ENCODE measurements at regions not wholly inside any gene's neighbourhood (a gene's known extent, or its start where the extent isn't known, plus 50 kb on each side); places are given as distances from the start of the nearest gene placed in this dataset.
A peak's percentile ranks its signal among the peaks of the same experiment; 100 is the strongest.
"Not testable (repeated sequence)": the region's sequence is repeated elsewhere in the genome, so short reads cannot be mapped to it uniquely, and the experiment has no call there.

- H3K27me3 Mint-ChIP-seq (ENCODE audit: insufficient read depth, low read depth); H3K36me3 Mint-ChIP-seq; H3K79me2 ChIP-seq (ENCODE audit: low read depth); H4K20me1 ChIP-seq (ENCODE audit: low read depth); H3K9ac ChIP-seq; H3K27ac ChIP-seq; H3K36me3 ChIP-seq; H3K9me3 ChIP-seq (ENCODE audit: low read depth); H3K9me3 Mint-ChIP-seq; H3K27ac Mint-ChIP-seq; H3K4me2 ChIP-seq; H3K4me1 ChIP-seq; H3K4me3 ChIP-seq; H3K4me1 Mint-ChIP-seq; H3K27me3 ChIP-seq; H2AFZ ChIP-seq (replicated peaks); H3F3A ChIP-seq (ENCODE audit: low read depth); H3K4me3 Mint-ChIP-seq; DNase-seq (ENCODE audit: low spot score): not testable (repeated sequence)
Measured at GRCh38 chr4:118454857-118455256, 102.1 kb upstream of the PRSS12 start.

GRCh38 chr4:118461435-118461834 lies 108.6 kb upstream of the PRSS12 start:
- not testable (repeated sequence) for H3K9me3 Mint-ChIP-seq; H3K27me3 ChIP-seq; H3K79me2 ChIP-seq (ENCODE audit: low read depth); H3K9me3 ChIP-seq (ENCODE audit: low read depth); H3K27ac ChIP-seq; H3K36me3 Mint-ChIP-seq; H3F3A ChIP-seq (ENCODE audit: low read depth); H3K4me2 ChIP-seq; H3K9ac ChIP-seq; H3K4me3 Mint-ChIP-seq; H3K27me3 Mint-ChIP-seq (ENCODE audit: insufficient read depth, low read depth); H3K27ac Mint-ChIP-seq; H4K20me1 ChIP-seq (ENCODE audit: low read depth); H2AFZ ChIP-seq (replicated peaks); H3K4me1 ChIP-seq; DNase-seq (ENCODE audit: low spot score); H3K4me1 Mint-ChIP-seq; H3K4me3 ChIP-seq; H3K36me3 ChIP-seq

- H3K36me3 Mint-ChIP-seq; H3K9me3 Mint-ChIP-seq; H3K27me3 Mint-ChIP-seq (ENCODE audit: insufficient read depth, low read depth); H3K4me1 Mint-ChIP-seq; H3K4me3 ChIP-seq; H3K4me3 Mint-ChIP-seq; H3K9ac ChIP-seq; H2AFZ ChIP-seq (replicated peaks); H3K4me1 ChIP-seq; H4K20me1 ChIP-seq (ENCODE audit: low read depth); H3K27ac Mint-ChIP-seq; H3K36me3 ChIP-seq; H3K79me2 ChIP-seq (ENCODE audit: low read depth); DNase-seq (ENCODE audit: low spot score); H3K9me3 ChIP-seq (ENCODE audit: low read depth); H3K27me3 ChIP-seq; H3K27ac ChIP-seq; H3F3A ChIP-seq (ENCODE audit: low read depth): not testable (repeated sequence)
- H3K4me2 ChIP-seq: peak overlapping the region; percentile 54
Measured at GRCh38 chr4:118465831-118466230, 113.0 kb upstream of the PRSS12 start.

DNA sequence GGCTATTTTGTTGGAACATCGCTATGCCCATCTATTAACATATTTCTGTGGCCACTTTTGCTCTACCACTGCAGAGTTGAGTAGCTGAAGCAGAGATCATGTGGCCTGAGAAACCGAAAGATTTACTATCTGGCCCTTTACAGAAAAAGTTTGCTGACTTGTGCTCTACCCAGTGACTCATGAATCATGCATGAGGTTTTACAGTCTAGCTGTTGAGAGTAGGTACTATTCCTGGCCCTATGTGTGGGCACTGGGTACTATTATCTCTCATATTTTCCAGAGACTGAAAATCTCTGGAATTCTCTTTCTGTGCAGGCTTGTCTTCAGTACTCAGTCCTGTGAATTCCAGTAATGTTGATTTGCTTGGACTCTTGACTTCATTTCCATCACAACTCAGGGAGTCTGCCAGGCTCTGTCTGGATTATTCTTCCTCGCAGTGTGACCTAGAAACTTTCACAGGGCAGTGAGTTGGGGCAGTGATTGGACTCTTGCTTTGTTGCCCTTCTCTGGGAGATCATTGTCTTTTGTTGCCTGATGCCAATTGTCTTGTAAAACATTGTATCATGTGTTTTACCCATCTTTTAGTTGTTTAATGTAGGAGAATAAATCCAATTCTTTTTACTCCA lies 121.3 kb upstream of the PRSS12 start:
- H3K36me3 ChIP-seq; H3F3A ChIP-seq (ENCODE audit: low read depth); H3K27me3 Mint-ChIP-seq (ENCODE audit: insufficient read depth, low read depth); H3K4me1 ChIP-seq; H3K9me3 Mint-ChIP-seq; DNase-seq (ENCODE audit: low spot score); H3K9ac ChIP-seq; H3K27ac Mint-ChIP-seq; H4K20me1 ChIP-seq (ENCODE audit: low read depth); H3K4me1 Mint-ChIP-seq; H3K36me3 Mint-ChIP-seq; H3K4me2 ChIP-seq; H3K27ac ChIP-seq; H3K79me2 ChIP-seq (ENCODE audit: low read depth); H2AFZ ChIP-seq (replicated peaks); H3K9me3 ChIP-seq (ENCODE audit: low read depth); H3K4me3 ChIP-seq; H3K27me3 ChIP-seq; H3K4me3 Mint-ChIP-seq: not testable (repeated sequence)

GRCh38 chr4:118474771-118475170 lies 122.0 kb upstream of the PRSS12 start:
- not testable (repeated sequence) for H2AFZ ChIP-seq (replicated peaks); H3K36me3 Mint-ChIP-seq; H3K9me3 ChIP-seq (ENCODE audit: low read depth); H3K79me2 ChIP-seq (ENCODE audit: low read depth); H3K9me3 Mint-ChIP-seq; H4K20me1 ChIP-seq (ENCODE audit: low read depth); H3K27ac Mint-ChIP-seq; H3K9ac ChIP-seq; H3K4me1 Mint-ChIP-seq; H3K4me2 ChIP-seq; H3K27ac ChIP-seq; DNase-seq (ENCODE audit: low spot score); H3K27me3 Mint-ChIP-seq (ENCODE audit: insufficient read depth, low read depth); H3K4me3 Mint-ChIP-seq; H3K4me3 ChIP-seq; H3K27me3 ChIP-seq; H3K36me3 ChIP-seq; H3K4me1 ChIP-seq; H3F3A ChIP-seq (ENCODE audit: low read depth)

GRCh38 chr4:118475901-118476300 lies 123.1 kb upstream of the PRSS12 start:
- H3K4me1 Mint-ChIP-seq; H3K36me3 ChIP-seq; H3K27ac Mint-ChIP-seq; H3F3A ChIP-seq (ENCODE audit: low read depth); H3K79me2 ChIP-seq (ENCODE audit: low read depth); H3K9ac ChIP-seq; H3K4me3 ChIP-seq; H3K9me3 ChIP-seq (ENCODE audit: low read depth); DNase-seq (ENCODE audit: low spot score); H3K4me3 Mint-ChIP-seq; H3K4me1 ChIP-seq; H3K27me3 Mint-ChIP-seq (ENCODE audit: insufficient read depth, low read depth); H3K9me3 Mint-ChIP-seq; H3K36me3 Mint-ChIP-seq; H4K20me1 ChIP-seq (ENCODE audit: low read depth); H2AFZ ChIP-seq (replicated peaks); H3K4me2 ChIP-seq; H3K27ac ChIP-seq; H3K27me3 ChIP-seq: not testable (repeated sequence)

- not testable (repeated sequence) for H3K4me1 ChIP-seq; H3K4me1 Mint-ChIP-seq; H3K9me3 ChIP-seq (ENCODE audit: low read depth); H3F3A ChIP-seq (ENCODE audit: low read depth); H3K27ac Mint-ChIP-seq; H3K79me2 ChIP-seq (ENCODE audit: low read depth); H3K4me3 ChIP-seq; H3K36me3 Mint-ChIP-seq; DNase-seq (ENCODE audit: low spot score); H3K9ac ChIP-seq; H3K27me3 ChIP-seq; H3K36me3 ChIP-seq; H3K27me3 Mint-ChIP-seq (ENCODE audit: insufficient read depth, low read depth); H2AFZ ChIP-seq (replicated peaks); H3K27ac ChIP-seq; H3K9me3 Mint-ChIP-seq; H3K4me2 ChIP-seq; H3K4me3 Mint-ChIP-seq; H4K20me1 ChIP-seq (ENCODE audit: low read depth)
Measured at GRCh38 chr4:118477826-118478225, 125.0 kb upstream of the PRSS12 start.

- not testable (repeated sequence) for H3K27me3 Mint-ChIP-seq (ENCODE audit: insufficient read depth, low read depth); H3K4me1 Mint-ChIP-seq; H3K4me3 Mint-ChIP-seq; H3K36me3 Mint-ChIP-seq; H3K79me2 ChIP-seq (ENCODE audit: low read depth); H3K4me1 ChIP-seq; H3K9ac ChIP-seq; H3K9me3 ChIP-seq (ENCODE audit: low read depth); H3K9me3 Mint-ChIP-seq; H2AFZ ChIP-seq (replicated peaks); H3K27me3 ChIP-seq; H4K20me1 ChIP-seq (ENCODE audit: low read depth); H3F3A ChIP-seq (ENCODE audit: low read depth); DNase-seq (ENCODE audit: low spot score); H3K27ac Mint-ChIP-seq; H3K4me3 ChIP-seq; H3K27ac ChIP-seq; H3K4me2 ChIP-seq; H3K36me3 ChIP-seq
Measured at GRCh38 chr4:118485801-118486314, 133.1 kb upstream of the PRSS12 start.
